T47D (cell line): ENCODE measurements at regions not wholly inside any gene's neighbourhood (a gene's known extent, or its start where the extent isn't known, plus 50 kb on each side); places are given as distances from the start of the nearest gene placed in this dataset.
"Not testable (repeated sequence)": the region's sequence is repeated elsewhere in the genome, so short reads cannot be mapped to it uniquely, and the experiment has no call there.

Source experiments
- DNase-seq, 2 experiments: peaks; one replicate each; pipeline versions ENCODE4 v3.0.0 to v3.0.0-alpha.2; 2011 to 2012; ENCODE audit warnings: low read depth in 1 of 2, low spot score in 1 of 2
- JUND ChIP-seq: IDR thresholded peaks from 2 replicates; pipeline ENCODE4 v1.6.1; 2012; ENCODE audit warnings: low read depth
- in situ Hi-C: cut with HindIII; loops from 2 replicates; pipeline ENCODE4 v1.10.0; 2016; ENCODE audit warnings: low sequenced_read_pairs, low pct_unique_long_range_greater_than_20kb

DNA sequence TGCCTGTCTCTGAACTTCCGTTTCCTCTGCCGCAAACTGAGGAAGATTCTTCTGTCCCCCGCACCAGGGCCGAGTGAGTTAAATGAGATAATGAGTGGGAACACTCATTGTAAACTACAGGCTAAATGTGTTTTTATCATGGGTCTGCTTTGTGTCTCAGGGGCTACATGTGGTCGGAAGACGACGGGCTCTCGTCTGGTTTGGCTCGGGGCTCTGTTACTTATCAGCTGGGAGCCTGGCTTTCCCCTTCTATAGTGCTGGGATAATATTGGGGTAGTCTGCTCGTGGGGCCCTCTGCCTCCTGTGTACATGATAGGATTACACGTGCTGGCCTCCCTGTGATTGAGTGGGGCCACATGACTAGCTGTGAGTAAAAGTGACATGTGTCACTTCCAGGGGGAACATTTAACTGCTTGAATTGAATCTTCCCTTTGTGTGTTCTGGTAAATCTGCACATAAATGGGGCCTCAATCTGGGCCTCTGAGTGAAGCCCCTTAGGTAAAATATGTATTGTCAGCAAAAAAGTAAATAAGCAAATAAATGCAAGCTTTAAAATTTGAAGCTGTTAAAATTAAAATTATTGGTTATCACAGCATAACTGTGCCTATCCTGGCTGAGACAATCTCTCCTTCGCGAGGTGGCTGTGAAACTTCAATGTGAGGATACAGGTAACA lies 86.9 kb upstream of the SH3PXD2B start:
- no peak for DNase-seq
- in situ Hi-C loops = no loop called here
- TF ChIP-seq JUND = no peak

- TF ChIP-seq JUND = no peak
- no peak for DNase-seq
- in situ Hi-C loops = no loop called here
Measured at GRCh38 chr5:172540099-172540870, 86.0 kb upstream of the SH3PXD2B start.

GRCh38 chr5:172535108-172535445 lies 80.8 kb upstream of the SH3PXD2B start:
- no peak for TF ChIP-seq JUND
- no peak for DNase-seq
- in situ Hi-C loops = no loop called here

- DNase-seq = no peak
- TF ChIP-seq JUND = no peak
- in situ Hi-C loops = no loop called here
Measured at GRCh38 chr5:172534229-172535107, 80.1 kb upstream of the SH3PXD2B start.

GRCh38 chr5:172533399-172534228 lies 79.3 kb upstream of the SH3PXD2B start:
- TF ChIP-seq JUND = no peak
- DNase-seq = peak in 1 of 2 experiments; percentile 20
- in situ Hi-C loops = no loop called here

DNA sequence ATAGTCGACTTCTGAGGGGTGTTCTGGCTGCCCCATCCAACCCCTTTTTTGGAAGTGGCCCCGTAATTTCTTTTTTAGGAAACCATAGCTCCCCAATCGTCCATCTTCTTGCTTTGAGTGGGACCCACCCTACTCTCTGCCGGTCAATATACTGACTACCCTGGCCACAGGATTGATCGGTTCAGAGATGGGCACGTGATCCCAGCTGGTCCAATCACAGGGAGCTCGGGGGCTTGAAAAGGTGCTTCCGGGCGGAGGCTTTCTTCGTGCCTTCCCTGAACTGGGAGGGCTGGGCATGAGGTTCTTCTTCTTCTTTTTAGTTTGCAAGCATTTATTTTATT lies 78.7 kb upstream of the SH3PXD2B start:
- no peak for TF ChIP-seq JUND
- no peak for DNase-seq
- in situ Hi-C loops = no loop called here

DNA sequence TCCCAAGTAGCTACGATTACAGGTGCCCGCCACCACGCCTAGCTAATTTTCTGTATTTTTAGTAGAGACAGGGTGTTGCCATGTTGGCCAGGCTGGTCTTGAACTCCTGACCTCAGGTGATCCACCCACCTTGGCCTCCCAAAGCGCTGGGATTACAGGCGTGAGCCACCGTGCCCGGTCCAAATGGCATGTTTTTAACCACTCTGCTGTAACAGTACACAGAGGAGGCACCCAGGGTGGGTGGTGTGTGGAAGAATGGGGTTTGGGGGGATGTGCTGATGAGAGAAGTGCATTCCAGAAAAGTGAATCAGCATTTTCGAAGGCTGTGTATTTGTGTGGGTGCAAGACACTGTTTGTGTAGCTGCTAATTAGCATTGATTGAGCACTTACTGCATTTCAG lies 78.1 kb upstream of the SH3PXD2B start:
- in situ Hi-C loops, DNase-seq: not testable (repeated sequence)

GRCh38 chr5:172531704-172532026 lies 77.3 kb upstream of the SH3PXD2B start:
- DNase-seq = no peak
- in situ Hi-C loops = no loop called here
- no peak for TF ChIP-seq JUND

- in situ Hi-C loops = no loop called here
- DNase-seq = no peak
- no peak for TF ChIP-seq JUND
Measured at GRCh38 chr5:172530878-172531703, 76.8 kb upstream of the SH3PXD2B start.

DNA sequence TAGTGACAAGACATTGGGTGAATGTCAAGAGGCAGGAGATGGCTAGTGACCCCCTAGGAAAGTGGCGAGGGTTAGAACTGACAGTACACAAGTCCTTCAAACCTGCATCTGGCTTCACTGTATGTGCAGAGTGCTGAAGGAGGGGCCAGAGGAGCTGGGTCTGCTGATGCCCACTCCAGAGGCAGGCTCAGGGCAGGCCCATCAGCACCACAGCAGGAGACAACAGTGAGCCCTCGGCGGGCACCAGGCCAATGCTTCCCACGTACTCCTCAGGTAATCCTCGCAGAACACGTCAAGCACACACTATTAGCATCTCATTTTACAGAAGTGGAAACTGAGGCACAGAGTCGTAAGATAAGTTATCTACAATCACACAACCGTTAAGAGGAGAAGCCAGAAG lies 76.1 kb upstream of the SH3PXD2B start:
- no peak for DNase-seq
- in situ Hi-C loops = no loop called here
- no peak for TF ChIP-seq JUND

DNA sequence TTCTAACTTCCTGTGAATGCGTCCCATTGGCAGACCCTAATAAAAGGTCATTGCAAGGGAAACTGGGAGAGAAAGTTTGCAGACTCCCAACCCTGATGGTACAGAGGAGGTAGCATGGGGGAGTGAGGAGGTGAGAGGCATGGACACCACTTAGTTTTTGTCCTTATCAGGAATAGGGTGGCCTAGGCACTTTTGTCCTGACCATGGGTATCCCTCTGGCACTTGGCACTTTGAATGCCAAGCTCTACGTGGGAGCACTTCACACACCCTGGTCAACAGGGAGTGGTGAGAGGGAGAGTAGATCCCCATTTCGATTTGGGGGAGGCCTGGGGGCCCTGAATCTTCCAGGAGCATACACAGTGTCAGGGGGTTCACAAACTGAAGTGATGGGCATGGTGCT lies 75.6 kb upstream of the SH3PXD2B start:
- in situ Hi-C loops = no loop called here
- DNase-seq = no peak

DNA sequence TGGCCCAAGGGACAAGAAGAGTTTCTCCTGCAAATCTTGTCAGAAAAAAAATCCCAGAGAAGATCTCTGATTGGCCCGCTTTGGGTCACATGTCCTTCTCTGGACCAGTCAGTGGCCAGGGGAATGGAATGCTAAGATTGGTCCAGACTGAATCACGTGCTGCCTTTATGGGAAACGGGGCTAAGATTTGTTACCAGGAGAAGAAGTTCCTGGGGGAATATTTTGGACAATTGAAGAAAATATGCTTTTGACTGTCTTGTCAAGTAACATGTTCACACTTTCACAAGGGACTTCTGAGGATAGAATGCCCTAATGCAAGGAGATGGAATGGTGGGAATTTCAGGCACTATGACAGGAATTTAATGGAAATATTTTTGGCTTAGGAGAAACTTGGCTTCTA lies 74.1 kb upstream of the SH3PXD2B start:
- DNase-seq = no peak
- TF ChIP-seq JUND = no peak
- in situ Hi-C loops = no loop called here

More for the DNA sequence above, 75.6 kb upstream of the SH3PXD2B start:
- TF ChIP-seq JUND = no peak
